Right atrium auricular region (tissue), 2 donors: ENCODE measurements at regions not wholly inside any gene's neighbourhood (a gene's known extent, or its start where the extent isn't known, plus 50 kb on each side); places are given as distances from the start of the nearest gene placed in this dataset.

ENCODE experiments used
- DNase-seq: peaks from one replicate; pipeline ENCODE4 v3.0.0-alpha.2; 2019; ENCODE audit warnings: low spot score
- H3K27ac ChIP-seq, 2 donors: fragments of 200-600 bp; sonication (generic); 1 replicate in 1 of 2; 2 replicates in 1 of 2; pipeline ENCODE4 v1.5.1; 2016 to 2019
- H3K27me3 ChIP-seq, 2 donors: fragments of 200-600 bp; sonication (generic); one replicate each; pipeline versions ENCODE4 v1.5.1 to v1.6.0; 2017 to 2019
- H3K36me3 ChIP-seq: fragments of 200-600 bp; sonication (generic); one replicate; pipeline ENCODE4 v1.5.1; 2016
- H3K4me1 ChIP-seq, 2 donors: fragments of 200-600 bp; sonication (generic); one replicate each; pipeline versions ENCODE4 v1.5.1 to v1.6.0; 2017 to 2019
- H3K4me3 ChIP-seq, 2 donors: fragments of 200-600 bp; sonication (generic); 1 replicate in 1 of 2; 2 replicates in 1 of 2; pipeline ENCODE4 v1.5.1; 2017 to 2019; ENCODE audit warnings: mild to moderate bottlenecking in 1 of 2, moderate library complexity in 1 of 2
- H3K9me3 ChIP-seq, 2 donors: fragments of 200-600 bp; sonication (generic); one replicate each; pipeline ENCODE4 v1.5.1; 2019
- CTCF ChIP-seq, 2 donors: fragments of 200-600 bp; sonication (generic); IDR thresholded peaks; one replicate each; pipeline ENCODE4 v1.5.1; 2019; ENCODE audit warnings: antibody characterized with exemption in 2 of 2

DNA sequence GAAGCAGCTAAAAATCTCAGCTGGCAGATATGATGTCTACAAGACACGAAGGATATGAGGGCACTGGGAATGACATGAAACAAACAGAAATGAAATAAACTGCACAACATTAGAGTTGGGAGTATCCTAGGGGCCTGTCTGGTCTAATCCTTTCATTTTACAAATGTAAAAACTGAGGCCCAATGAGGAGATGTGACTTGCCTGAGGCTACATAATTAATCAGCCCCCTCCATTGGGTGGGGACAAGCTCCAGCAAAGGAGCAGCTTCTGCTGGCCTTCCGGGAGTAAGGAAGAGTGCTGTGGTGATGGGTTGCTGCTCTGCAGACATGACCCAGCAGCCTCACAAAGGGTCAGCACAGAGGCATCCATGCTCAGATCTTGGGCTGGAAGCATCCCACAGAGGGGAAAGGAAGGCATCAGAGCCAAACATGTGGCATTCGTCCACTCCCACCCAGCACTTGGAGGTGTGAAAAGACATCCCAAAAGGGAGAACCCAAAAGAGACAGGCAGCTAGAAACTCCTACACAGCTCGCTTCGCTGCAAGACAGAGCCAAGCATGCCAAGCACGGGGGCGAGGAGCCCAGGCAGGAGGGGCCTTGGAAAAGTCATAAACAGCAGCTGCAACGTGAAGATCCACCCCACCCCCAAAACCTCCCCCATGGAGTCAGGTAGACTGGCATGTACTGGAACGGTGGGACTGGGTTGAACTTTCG lies 183.7 kb downstream of the UNC5CL start:
- no peak for TF ChIP-seq CTCF (IDR thresholded peaks at IDR 0.05)
- Histone ChIP-seq H3K4me1 (no peaks in the 10 kb centered on the region), H3K4me3 (no peak overlapping the region), H3K9me3 (no peaks in the 10 kb centered on the region), H3K36me3 (no peaks in the 10 kb centered on the region), H3K27ac (no peak overlapping the region), H3K27me3 (no peaks in the 10 kb centered on the region)
- DNase-seq = no peak

DNA sequence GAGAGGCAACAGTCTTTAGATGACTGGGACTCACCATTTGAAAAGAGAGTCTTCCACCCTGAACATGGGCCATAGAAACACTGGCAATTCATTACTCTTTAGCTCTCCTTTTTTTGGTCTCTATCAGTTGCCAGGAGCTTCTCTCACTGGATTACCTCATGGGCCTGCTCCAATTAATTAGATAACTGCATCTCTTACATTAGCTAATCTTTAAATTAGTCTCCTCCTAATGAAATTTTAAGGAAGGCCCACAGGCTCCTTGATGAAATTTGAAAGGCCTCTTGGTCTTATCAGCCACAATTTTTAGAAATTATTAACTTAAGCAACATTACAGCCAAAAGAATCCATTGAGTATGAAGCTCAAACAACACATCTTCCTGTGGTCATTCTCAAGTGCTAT lies 184.4 kb downstream of the UNC5CL start:
- H3K27me3 ChIP-seq = no peaks in the 10 kb centered on the region
- H3K36me3 ChIP-seq = no peaks in the 10 kb centered on the region
- no peak for TF ChIP-seq CTCF (IDR thresholded peaks at IDR 0.05)
- no peak for DNase-seq
- H3K27ac ChIP-seq = no peak overlapping the region
- H3K4me1 ChIP-seq = no peaks in the 10 kb centered on the region
- H3K9me3 ChIP-seq = no peaks in the 10 kb centered on the region
- no peak overlapping the region for H3K4me3 ChIP-seq

DNA sequence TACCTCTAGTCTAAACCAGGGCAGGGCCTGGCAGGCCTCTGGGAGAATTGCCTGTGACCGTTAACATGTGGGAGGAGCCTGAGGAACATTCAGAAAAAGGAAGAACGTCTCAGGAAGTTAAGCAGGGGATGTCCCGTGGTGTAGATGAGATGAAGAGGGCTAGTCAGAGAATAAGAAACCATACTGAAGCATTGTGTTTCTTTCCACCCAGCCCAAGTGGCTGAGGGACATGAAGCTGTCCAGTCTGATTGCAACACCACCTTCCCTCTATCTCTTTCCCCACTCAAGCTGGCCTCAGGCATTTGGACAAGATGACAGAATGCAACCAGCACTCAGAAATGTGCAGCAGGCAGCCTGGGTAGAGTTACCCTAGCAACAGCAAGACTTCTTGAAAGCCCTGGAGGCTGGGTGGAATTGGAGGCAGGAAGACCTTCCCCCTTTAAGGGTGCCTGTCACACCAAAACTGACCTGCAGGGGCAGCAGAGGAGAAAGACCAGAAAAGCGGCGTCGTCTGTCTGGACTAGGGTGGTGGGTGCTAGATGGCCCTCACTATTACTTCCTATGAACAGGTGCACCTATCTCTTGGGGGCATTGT lies 186.1 kb downstream of the UNC5CL start:
- no peaks in the 10 kb centered on the region for H3K36me3 ChIP-seq
- no peaks in the 10 kb centered on the region for H3K27me3 ChIP-seq
- no peak for DNase-seq
- H3K27ac ChIP-seq = no peak overlapping the region
- TF ChIP-seq CTCF (IDR thresholded peaks at IDR 0.05) = peak; percentile 13 to 28
- no peak overlapping the region for H3K4me3 ChIP-seq
- H3K4me1 ChIP-seq = peaks cover 0 to 9% of the 10 kb centered on the region in 2 donors
- no peaks in the 10 kb centered on the region for H3K9me3 ChIP-seq

DNA sequence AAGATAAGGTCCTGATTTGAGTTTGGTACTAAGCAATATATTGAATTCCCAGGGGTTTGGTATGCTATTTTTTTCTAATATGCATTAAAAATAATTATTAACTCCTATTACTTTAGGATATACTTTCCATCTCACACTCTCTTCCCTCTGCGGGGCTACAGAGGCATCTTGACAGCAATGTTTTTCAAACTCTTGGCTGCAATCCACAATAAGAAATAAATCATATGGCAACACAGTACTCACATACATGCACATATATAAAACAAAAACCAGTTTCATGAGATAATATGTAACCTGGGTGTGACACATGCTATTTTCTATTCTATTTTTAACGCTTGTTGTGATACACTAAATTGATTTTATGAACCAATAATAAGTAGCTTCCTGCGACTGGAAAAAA lies 189.5 kb downstream of the UNC5CL start:
- Histone ChIP-seq H3K36me3 (no peaks in the 10 kb centered on the region), H3K4me3 (no peak overlapping the region), H3K27me3 (no peaks in the 10 kb centered on the region), H3K9me3 (no peaks in the 10 kb centered on the region), H3K27ac (no peak overlapping the region), H3K4me1 (peaks cover 0 to 9% of the 10 kb centered on the region in 2 donors)
- no peak for DNase-seq
- no peak for TF ChIP-seq CTCF (IDR thresholded peaks at IDR 0.05)

DNA sequence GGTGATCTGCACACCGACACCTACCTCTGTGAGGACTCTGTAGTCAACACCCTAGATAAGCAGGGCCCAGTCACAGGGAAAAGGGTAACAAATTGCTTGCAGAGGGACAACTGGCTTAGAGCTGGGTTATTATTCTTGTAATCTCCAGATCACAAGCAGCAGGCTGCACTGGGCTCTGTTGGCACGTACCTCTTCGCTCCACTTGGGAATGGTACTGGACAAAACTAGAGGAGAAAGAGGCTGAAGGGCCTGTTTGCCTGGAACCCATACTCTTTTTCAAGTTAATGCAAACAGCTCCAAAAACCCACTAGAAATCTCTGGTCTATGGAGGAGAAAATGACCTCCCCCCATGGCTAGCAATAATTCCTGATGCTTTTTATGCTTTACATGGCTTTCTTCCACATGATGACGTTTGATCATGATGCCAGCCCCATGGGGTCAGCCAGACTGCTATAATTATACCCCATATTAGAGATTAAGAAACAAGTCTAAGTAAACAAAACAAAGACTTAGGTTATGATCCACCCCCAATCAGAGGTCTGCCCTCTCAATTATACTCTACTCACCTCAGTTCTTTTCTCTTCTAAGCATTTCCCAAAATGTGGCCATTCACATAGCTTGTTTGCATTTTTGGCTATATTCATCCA lies 190.0 kb downstream of the UNC5CL start:
- no peaks in the 10 kb centered on the region for H3K27me3 ChIP-seq
- H3K9me3 ChIP-seq = no peaks in the 10 kb centered on the region
- no peak for DNase-seq
- no peaks in the 10 kb centered on the region for H3K36me3 ChIP-seq
- no peak for TF ChIP-seq CTCF (IDR thresholded peaks at IDR 0.05)
- H3K4me3 ChIP-seq = no peak overlapping the region
- peaks cover 0 to 9% of the 10 kb centered on the region in 2 donors for H3K4me1 ChIP-seq
- H3K27ac ChIP-seq = no peak overlapping the region
